AG04450 (cell line): ENCODE measurements at regions not wholly inside any gene's neighbourhood (a gene's known extent, or its start where the extent isn't known, plus 50 kb on each side); places are given as distances from the start of the nearest gene placed in this dataset.

Experiments used
- CTCF ChIA-PET: fragments of 300-600, 350-600 bp; formaldehyde crosslinking; extraction: SDS; loops from one replicate; lab custom pipeline; 2022; ENCODE audit warnings: antibody characterized with exemption, inconsistent platforms; lab: Charles Lee
- POLR2A ChIA-PET: fragments of 350-600 bp; formaldehyde crosslinking; extraction: SDS; loops from one replicate; lab custom pipeline; 2021; ENCODE audit warnings: antibody characterized with exemption, inconsistent platforms; lab: Yijun Ruan, JAX
- DNase-seq: peaks from one replicate; pipeline ENCODE4 v3.0.0-alpha.2; 2011; ENCODE audit warnings: low read depth, low spot score
- H3K27ac ChIP-seq: one replicate; pipeline ENCODE4 v1.5.1; 2012; ENCODE audit warnings: low read depth, low read length, control low read depth
- H3K27me3 ChIP-seq: one replicate; pipeline ENCODE4 v1.6.0; 2012; ENCODE audit warnings: low read length; ENCODE audit not compliant: control insufficient read depth, insufficient read depth
- H3K4me3 ChIP-seq: 2 replicates; pipeline ENCODE4 v1.5.1; 2011; ENCODE audit warnings: mild to moderate bottlenecking, low read depth, low read length, control low read depth
- H3K9me3 ChIP-seq: 2 replicates; pipeline ENCODE4 v1.5.1; 2012; ENCODE audit warnings: low read length; ENCODE audit not compliant: control insufficient read depth, insufficient read depth
- TF ChIP-seq, protein P1 (sequence below): IDR thresholded peaks from 2 replicates; pipeline ENCODE4 v1.5.1; 2011; ENCODE audit warnings: low read depth, low read length, control low read depth, inconsistent platforms

DNA sequence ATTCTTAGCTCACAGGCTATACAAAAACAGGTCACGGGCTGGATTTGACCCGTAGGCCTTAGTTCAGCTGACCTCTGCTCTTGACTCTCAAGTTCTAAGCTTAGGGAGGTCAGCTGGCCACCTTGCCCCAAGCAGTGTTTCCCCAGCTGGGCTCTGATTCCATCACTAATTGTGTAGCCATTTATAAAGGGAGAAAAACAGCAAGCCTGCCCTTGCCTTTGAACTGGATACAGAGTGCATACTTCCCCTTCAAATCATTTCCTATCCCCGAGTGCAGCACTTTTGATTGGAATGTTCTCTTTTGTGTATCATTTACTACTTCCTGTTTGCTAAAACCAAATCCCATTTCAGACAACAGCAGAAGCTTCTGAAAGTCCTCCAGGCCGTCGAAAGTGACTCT is 153.6 kb downstream of the KATNIP start:
- CTCF ChIA-PET: interaction anchor here (1.3 kb wide), 1 partner anchor 64 kb away, joined by 6 read pairs; no protein-coding TSS in a partner anchor
- Histone ChIP-seq H3K27ac (peak overlapping the region; percentile 3), H3K27me3 (no peaks in the 10 kb centered on the region), H3K9me3 (no peaks in the 10 kb centered on the region), H3K4me3 (no peak overlapping the region)
- POLR2A ChIA-PET: no interaction called here
- no peak for DNase-seq
- TF ChIP-seq, protein P1, sequence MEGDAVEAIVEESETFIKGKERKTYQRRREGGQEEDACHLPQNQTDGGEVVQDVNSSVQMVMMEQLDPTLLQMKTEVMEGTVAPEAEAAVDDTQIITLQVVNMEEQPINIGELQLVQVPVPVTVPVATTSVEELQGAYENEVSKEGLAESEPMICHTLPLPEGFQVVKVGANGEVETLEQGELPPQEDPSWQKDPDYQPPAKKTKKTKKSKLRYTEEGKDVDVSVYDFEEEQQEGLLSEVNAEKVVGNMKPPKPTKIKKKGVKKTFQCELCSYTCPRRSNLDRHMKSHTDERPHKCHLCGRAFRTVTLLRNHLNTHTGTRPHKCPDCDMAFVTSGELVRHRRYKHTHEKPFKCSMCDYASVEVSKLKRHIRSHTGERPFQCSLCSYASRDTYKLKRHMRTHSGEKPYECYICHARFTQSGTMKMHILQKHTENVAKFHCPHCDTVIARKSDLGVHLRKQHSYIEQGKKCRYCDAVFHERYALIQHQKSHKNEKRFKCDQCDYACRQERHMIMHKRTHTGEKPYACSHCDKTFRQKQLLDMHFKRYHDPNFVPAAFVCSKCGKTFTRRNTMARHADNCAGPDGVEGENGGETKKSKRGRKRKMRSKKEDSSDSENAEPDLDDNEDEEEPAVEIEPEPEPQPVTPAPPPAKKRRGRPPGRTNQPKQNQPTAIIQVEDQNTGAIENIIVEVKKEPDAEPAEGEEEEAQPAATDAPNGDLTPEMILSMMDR: no peak

DNA sequence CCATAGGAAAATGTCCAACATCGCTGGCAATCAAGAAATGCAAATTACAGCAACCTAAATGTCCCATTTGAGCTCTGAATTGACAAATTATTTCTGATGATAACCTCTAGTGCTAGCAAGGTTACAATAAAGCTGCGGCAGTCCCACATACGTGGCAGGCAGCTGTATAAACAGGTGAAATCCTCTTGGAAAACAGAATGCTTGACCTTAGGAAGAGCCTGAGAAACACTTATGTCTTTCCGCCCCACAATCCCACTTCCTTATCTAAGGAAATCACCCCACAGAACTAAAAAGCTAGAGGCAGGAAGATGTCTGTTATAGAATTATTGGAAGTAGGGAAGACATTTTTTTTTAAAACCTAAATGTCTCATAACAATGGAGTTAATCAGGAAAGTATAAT is 154.3 kb downstream of the KATNIP start:
- ChIA-PET POLR2A (no interaction called here), CTCF (interaction anchor here (1.3 kb wide), 1 partner anchor 64 kb away, joined by 6 read pairs; no protein-coding TSS in a partner anchor)
- Histone ChIP-seq H3K27me3 (no peaks in the 10 kb centered on the region), H3K27ac (no peak overlapping the region), H3K9me3 (no peaks in the 10 kb centered on the region), H3K4me3 (no peak overlapping the region)
- TF ChIP-seq, protein P1: no peak
- DNase-seq: no peak

DNA sequence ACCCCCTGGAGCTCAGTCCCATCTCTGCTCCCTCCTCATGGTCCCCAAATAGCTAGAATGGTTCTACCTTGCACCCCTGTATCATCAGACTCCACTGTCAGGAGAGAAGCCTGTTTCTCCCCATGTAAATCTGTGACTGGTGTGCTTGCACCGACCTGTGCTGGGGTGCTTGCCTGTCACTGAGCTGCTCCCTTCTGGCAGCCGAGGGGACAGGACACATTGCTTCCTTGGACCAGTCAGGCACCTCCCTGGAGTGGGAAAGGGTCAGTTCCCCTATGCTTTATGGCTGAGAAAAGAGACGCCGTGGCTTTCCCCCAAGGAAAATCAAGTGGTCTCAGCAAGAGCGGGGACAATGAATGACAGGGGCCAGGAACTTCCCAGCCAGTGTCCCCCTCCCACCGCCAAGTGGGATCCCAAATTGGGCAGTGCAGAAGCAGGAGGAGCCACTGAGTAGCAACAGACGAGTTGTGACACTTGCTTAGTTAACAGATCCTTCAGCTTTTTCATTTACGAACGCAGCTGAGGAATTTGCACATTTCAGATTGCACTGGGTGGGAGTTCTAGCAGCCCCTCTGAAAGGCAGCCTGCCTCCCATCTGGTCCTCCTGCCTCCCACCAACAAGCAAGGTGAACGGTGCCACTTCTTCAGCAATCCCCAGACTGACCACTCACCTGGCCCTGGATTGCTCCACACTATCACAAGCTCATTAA is 156.4 kb downstream of the KATNIP start:
- Histone ChIP-seq H3K4me3 (no peak overlapping the region), H3K27ac (no peak overlapping the region), H3K27me3 (no peaks in the 10 kb centered on the region), H3K9me3 (no peaks in the 10 kb centered on the region; the same call in 1 of the 2 replicates)
- TF ChIP-seq, protein P1: no peak
- ChIA-PET CTCF (interaction anchor here (1.0 kb wide), 1 partner anchor 66 kb away, joined by 3 read pairs; no protein-coding TSS in a partner anchor), POLR2A (no interaction called here)
- DNase-seq: no peak

DNA sequence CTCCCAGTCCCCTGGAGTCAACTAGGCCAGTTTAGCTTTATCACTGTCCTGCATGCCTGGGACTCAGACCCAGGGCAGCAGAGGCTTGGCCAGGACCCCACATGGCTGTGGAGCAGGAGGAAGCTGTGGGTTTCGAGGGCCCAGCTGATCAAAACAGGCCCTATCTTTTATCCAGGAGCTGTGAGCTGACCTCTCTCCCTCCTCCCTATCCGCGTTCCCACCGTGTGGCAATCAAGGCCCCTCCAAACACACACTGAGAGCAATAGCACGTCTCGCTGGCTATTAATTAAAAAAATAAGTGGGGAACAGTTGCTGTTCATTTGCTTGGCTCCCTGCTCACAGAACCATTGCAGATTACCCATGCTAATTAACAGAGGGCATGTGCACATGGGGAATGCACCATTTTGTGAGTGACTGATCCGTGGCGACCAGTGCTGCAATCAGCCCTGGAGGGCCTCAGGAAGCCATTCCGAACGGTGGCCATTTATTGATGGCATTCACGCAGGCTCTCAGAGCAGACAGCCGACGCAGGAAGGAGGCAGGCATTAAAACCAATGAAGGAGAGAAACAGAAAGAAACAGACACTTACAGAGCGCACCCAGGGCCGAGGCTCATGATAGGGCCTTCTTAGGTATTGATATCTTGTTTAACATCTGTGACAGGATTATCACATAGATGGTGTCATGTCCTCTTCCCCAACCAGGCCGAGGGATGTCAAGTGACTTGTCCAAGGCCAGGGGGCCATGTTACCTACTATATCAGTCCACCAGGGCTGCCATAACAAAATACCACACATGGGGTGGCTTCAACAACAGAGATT is 157.1 kb downstream of the KATNIP start:
- DNase-seq: no peak
- TF ChIP-seq, protein P1: no peak
- POLR2A ChIA-PET: no interaction called here
- Histone ChIP-seq H3K27me3 (no peaks in the 10 kb centered on the region), H3K4me3 (no peak overlapping the region), H3K27ac (no peak overlapping the region), H3K9me3 (no peaks in the 10 kb centered on the region; the same call in 1 of the 2 replicates)
- CTCF ChIA-PET: interaction anchor here (1.0 kb wide), 1 partner anchor 67 kb away, joined by 3 read pairs; no protein-coding TSS in a partner anchor
